Transverse colon (tissue), 4 donors: ENCODE measurements at regions not wholly inside any gene's neighbourhood (a gene's known extent, or its start where the extent isn't known, plus 50 kb on each side); places are given as distances from the start of the nearest gene placed in this dataset.

Experiments used
- DNase-seq: peaks from one replicate; pipeline ENCODE4 v3.0.0-alpha.2; 2019
- H3K27ac ChIP-seq, 4 donors: fragments of 200-600 bp; sonication (generic); 2 replicates each; pipeline ENCODE4 v1.5.1; 2016 to 2018; ENCODE audit warnings: inconsistent platforms in 4 of 4
- H3K27me3 ChIP-seq: fragments of 200-600 bp; sonication (generic); 2 replicates; pipeline ENCODE4 v1.5.1; 2017; ENCODE audit warnings: inconsistent platforms
- H3K36me3 ChIP-seq, 4 donors: fragments of 200-600 bp; sonication (generic); 2 replicates each; pipeline ENCODE4 v1.5.1; 2017 to 2019; ENCODE audit warnings: inconsistent platforms in 4 of 4
- H3K4me1 ChIP-seq, 4 donors: fragments of 200-600 bp; sonication (generic); 2 replicates each; pipeline ENCODE4 v1.5.1; 2017 to 2020; ENCODE audit warnings: inconsistent platforms in 4 of 4
- H3K4me3 ChIP-seq, 4 donors: fragments of 200-600 bp; sonication (generic); 1 replicate in 1 of 4; 2 replicates in 3 of 4; pipeline versions ENCODE4 v1.5.1 to v1.6.1; 2017 to 2019; ENCODE audit warnings: inconsistent platforms in 4 of 4
- H3K9me3 ChIP-seq, 2 donors: fragments of 200-600 bp; sonication (generic); 2 replicates each; pipeline ENCODE4 v1.5.1; 2017 to 2019; ENCODE audit warnings: inconsistent platforms in 2 of 2
- CTCF ChIP-seq, 5 experiments: fragments of 200-600 bp in 3 of 5; fragments of 450-650 bp in 2 of 5; sonication (generic) in 3 of 5; IDR thresholded peaks; 1 replicate in 2 of 5; 2 replicates in 3 of 5; pipeline ENCODE4 v1.5.1; 2016 to 2017; ENCODE audit warnings: antibody characterized with exemption in 5 of 5, inconsistent platforms in 3 of 5, mild to moderate bottlenecking in 2 of 5, moderate library complexity in 1 of 5
- EP300 ChIP-seq: sonication (generic); formaldehyde crosslinking; IDR thresholded peaks from one replicate; pipeline ENCODE4 v1.6.1; 2017; ENCODE audit warnings: antibody characterized with exemption, low read depth
- POLR2A ChIP-seq: fragments of 450-650 bp; IDR thresholded peaks from one replicate; pipeline ENCODE4 v1.6.1; 2016; ENCODE audit warnings: antibody characterized with exemption, mild to moderate bottlenecking, moderate library complexity
- POLR2AphosphoS5 ChIP-seq, 3 donors: sonication (generic); formaldehyde crosslinking; IDR thresholded peaks; one replicate each; pipeline ENCODE4 v1.6.1; 2016; ENCODE audit warnings: antibody characterized with exemption in 3 of 3
- WGBS, 2 donors: methylation state at CpG; one replicate each; pipeline ENCODE4 v1.1.5; 2018; ENCODE audit warnings: low coverage in 1 of 2; 5-methylcytosine and 5-hydroxymethylcytosine counted together
- in situ Hi-C, 4 donors: fragments of 200-750 bp; cut with MboI; loops; one replicate each; pipeline versions ENCODE4 v1.15.0 to v1.15.1; 2017; ENCODE audit warnings: low sequenced_read_pairs in 3 of 4, low pct_ligation_motif_present in 1 of 4, low pct_unique_long_range_greater_than_20kb in 1 of 4
- intact Hi-C: fragments of 100-400 bp; cut with DNase I; formaldehyde crosslinking; loops from one replicate; pipeline ENCODE4 v1.15.1; 2023; ENCODE audit warnings: low total_unique reads

DNA sequence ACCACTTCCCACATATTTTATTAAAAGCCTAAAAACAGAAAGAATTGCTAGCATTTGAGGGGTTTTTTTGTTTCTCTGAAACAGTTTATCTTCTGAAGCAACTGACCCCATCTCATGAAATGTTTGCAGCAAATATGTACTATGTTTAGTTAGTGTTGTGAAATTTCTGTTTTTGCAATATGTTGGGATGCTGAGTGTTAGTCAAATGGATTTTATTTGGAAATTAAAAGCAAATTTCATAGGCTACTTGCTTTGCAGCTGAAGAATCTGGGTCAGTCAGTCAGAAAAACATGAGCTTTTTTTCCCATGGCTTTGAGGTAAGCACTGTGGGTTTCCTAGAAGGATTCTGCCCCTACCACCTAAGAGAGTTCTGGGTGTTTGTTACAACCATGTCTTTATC, 184.9 kb upstream of the DKK2 start:
- H3K4me1 ChIP-seq, result no peaks in the 10 kb centered on the region
- DNase-seq, result no peak
- no peak overlapping the region for H3K4me3 ChIP-seq
- no peaks in the 10 kb centered on the region for H3K27me3 ChIP-seq
- no peaks in the 10 kb centered on the region for H3K36me3 ChIP-seq
- TF ChIP-seq EP300, result no peak
- no peak for TF ChIP-seq POLR2A
- no peak for TF ChIP-seq CTCF (IDR thresholded peaks at IDR 0.05)
- no peak for TF ChIP-seq POLR2AphosphoS5 (IDR thresholded peaks at IDR 0.05)
- no peak overlapping the region for H3K27ac ChIP-seq
- no peaks in the 10 kb centered on the region for H3K9me3 ChIP-seq
- intact Hi-C loops, result no loop called here
- in situ Hi-C loops, result no loop called here

GRCh38 chr4:107219681-107220080, 183.6 kb upstream of the DKK2 start:
- WGBS, 2 donors, result 53 to 67% methylated on average over 1 of the region's 1 CpG

GRCh38 chr4:107216379-107216778, 180.3 kb upstream of the DKK2 start:
- intact Hi-C loops (no loop called here), in situ Hi-C loops (no loop called here)
- Histone ChIP-seq H3K4me1 (no peaks in the 10 kb centered on the region), H3K27me3 (no peaks in the 10 kb centered on the region), H3K27ac (no peak overlapping the region), H3K36me3 (no peaks in the 10 kb centered on the region), H3K4me3 (no peak overlapping the region), H3K9me3 (no peaks in the 10 kb centered on the region)
- no peak for DNase-seq
- TF ChIP-seq EP300 (no peak), CTCF (IDR thresholded peaks at IDR 0.05) (no peak), POLR2A (no peak), POLR2AphosphoS5 (IDR thresholded peaks at IDR 0.05) (no peak)

More at GRCh38 chr4:107219681-107220080, 183.6 kb upstream of the DKK2 start:
- DNase-seq, result no peak
- no peaks in the 10 kb centered on the region for H3K27me3 ChIP-seq
- no peaks in the 10 kb centered on the region for H3K9me3 ChIP-seq
- H3K27ac ChIP-seq, result no peak overlapping the region
- H3K4me3 ChIP-seq, result no peak overlapping the region
- H3K36me3 ChIP-seq, result no peaks in the 10 kb centered on the region
- intact Hi-C loops (no loop called here), in situ Hi-C loops (no loop called here)
- TF ChIP-seq EP300 (no peak), POLR2A (no peak), CTCF (IDR thresholded peaks at IDR 0.05) (no peak), POLR2AphosphoS5 (IDR thresholded peaks at IDR 0.05) (no peak)
- H3K4me1 ChIP-seq, result no peaks in the 10 kb centered on the region

DNA sequence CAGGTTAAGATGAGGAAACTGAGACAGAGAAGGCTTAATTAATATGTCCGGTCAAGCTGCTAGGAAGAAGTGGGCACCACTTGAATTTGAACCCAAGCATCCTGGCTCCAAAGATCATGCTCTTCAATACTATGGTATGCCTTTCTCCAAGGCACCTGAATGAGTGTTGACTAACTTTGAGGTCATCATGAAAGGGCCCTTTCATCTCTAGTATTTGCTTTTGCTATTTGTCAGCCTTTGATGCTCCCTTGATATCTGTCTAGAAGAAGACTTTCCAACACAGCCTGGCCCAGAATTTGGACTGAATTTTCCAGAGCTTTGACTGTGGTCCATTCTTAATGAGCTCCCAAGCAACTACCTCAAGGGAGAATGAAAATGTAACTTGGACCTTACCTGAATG, 179.1 kb upstream of the DKK2 start:
- Histone ChIP-seq H3K36me3 (no peaks in the 10 kb centered on the region), H3K27me3 (no peaks in the 10 kb centered on the region), H3K27ac (no peak overlapping the region), H3K4me1 (no peaks in the 10 kb centered on the region), H3K4me3 (no peak overlapping the region), H3K9me3 (no peaks in the 10 kb centered on the region)
- intact Hi-C loops (no loop called here), in situ Hi-C loops (no loop called here)
- WGBS, 2 donors, result 80 to 92% methylated on average over 1 of the region's 1 CpG
- no peak for DNase-seq
- TF ChIP-seq POLR2AphosphoS5 (IDR thresholded peaks at IDR 0.05) (no peak), CTCF (IDR thresholded peaks at IDR 0.05) (no peak), EP300 (no peak), POLR2A (no peak)
